Mucosa of rectum (tissue), 2 donors: ENCODE measurements at regions not wholly inside any gene's neighbourhood (a gene's known extent, or its start where the extent isn't known, plus 50 kb on each side); places are given as distances from the start of the nearest gene placed in this dataset.

ENCODE experiments used
- H3K27ac ChIP-seq, 2 donors: one replicate each; pipeline ENCODE4 v1.7.0; 2013; ENCODE audit warnings: inconsistent platforms in 2 of 2, low read depth in 2 of 2, low read length in 2 of 2
- H3K27me3 ChIP-seq, 2 donors: one replicate each; pipeline ENCODE4 v1.7.0; 2013; ENCODE audit warnings: low read length in 2 of 2; ENCODE audit not compliant: control insufficient read depth in 2 of 2, insufficient read depth in 2 of 2
- H3K36me3 ChIP-seq, 2 donors: one replicate each; pipeline ENCODE4 v1.7.0; 2013; ENCODE audit warnings: low read length in 2 of 2; ENCODE audit not compliant: control insufficient read depth in 2 of 2, insufficient read depth in 2 of 2
- H3K4me1 ChIP-seq, 2 donors: one replicate each; pipeline ENCODE4 v1.7.0; 2013; ENCODE audit warnings: low read length in 2 of 2, mild to moderate bottlenecking in 1 of 2; ENCODE audit not compliant: control insufficient read depth in 2 of 2, insufficient read depth in 2 of 2
- H3K4me3 ChIP-seq, 2 donors: one replicate each; pipeline ENCODE4 v1.7.0; 2013; ENCODE audit warnings: low read length in 2 of 2
- H3K9ac ChIP-seq, 2 donors: one replicate each; pipeline ENCODE4 v1.7.0; 2013; ENCODE audit warnings: low read length in 2 of 2, low read depth in 1 of 2, mild to moderate bottlenecking in 1 of 2
- H3K9me3 ChIP-seq, 2 donors: one replicate each; pipeline ENCODE4 v1.7.0; 2013; ENCODE audit warnings: low read length in 2 of 2; ENCODE audit not compliant: control insufficient read depth in 2 of 2
- donor health status: healthy.
- donor health status: Normal muscosa, but diverticular disease.

DNA sequence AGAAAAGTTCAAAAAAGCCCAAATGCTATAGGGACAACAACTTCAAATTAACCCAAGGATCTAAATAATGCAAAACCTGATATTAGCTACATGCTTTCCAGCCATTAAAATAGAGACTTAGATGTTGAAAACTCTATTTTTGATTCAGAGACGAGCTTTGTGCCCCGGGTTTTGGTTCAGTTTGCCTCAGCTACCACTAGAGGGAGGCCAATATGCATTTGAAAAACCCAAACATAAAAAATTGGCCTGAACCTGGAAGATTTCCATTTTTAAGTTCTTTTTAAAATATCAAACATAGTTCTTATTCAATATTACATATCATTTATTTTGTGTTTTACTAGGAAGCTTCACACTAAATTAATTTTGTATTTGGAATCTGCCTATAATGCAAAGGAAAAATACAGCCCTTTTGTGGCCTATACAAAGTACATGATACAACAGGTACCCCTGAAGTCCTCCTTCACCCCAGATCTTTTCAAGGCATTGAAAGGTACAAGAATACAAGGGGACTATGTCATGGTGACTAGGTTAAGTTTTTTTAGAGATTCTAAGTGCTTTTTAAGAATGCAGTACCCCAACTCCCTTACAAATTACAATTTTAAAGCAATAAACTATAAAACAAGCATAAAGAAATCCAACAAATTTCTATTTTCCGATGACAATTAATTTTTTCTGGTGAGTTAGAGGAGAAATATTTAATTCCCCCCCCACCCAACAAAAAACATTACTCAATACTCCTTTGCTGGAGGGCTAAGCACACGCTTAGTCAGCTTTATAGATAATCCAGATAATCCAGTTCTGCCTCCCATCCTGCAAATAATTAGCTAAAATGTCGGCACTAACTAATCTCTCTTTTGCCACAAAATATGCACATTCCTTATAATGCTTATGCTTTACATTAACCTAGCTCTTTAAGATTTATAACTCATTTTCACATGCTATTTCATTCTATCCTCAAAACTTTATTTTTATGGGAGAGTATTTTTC lies 97.7 kb upstream of the PTPN13 start:
- no peak overlapping the region for H3K27ac ChIP-seq
- H3K36me3 ChIP-seq = no peaks in the 10 kb centered on the region
- H3K9ac ChIP-seq = no peak overlapping the region
- H3K4me1 ChIP-seq = no peaks in the 10 kb centered on the region
- no peaks in the 10 kb centered on the region for H3K27me3 ChIP-seq
- no peaks in the 10 kb centered on the region for H3K9me3 ChIP-seq
- no peak overlapping the region for H3K4me3 ChIP-seq

DNA sequence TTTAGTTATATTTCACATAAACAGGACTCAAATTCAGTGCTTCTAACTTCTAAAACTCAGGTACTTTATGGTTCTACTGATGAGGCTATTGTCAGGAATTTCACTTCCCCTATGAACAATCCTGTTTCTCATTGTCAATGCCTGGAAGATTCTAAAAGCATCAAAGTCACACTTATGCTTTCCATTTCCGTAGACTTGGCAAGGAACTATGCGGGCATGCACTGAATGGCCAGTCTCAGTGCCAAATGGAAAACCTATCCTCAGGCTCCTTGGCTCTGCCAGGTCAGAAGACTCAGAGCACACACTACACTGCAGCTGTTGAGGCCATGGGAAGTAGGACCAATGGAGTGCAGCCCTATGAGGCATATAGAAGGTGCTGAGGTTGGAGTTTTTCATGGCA lies 97.0 kb upstream of the PTPN13 start:
- Histone ChIP-seq H3K27me3 (no peaks in the 10 kb centered on the region), H3K27ac (no peak overlapping the region), H3K4me1 (no peaks in the 10 kb centered on the region), H3K4me3 (no peak overlapping the region), H3K36me3 (no peaks in the 10 kb centered on the region), H3K9me3 (no peaks in the 10 kb centered on the region), H3K9ac (no peak overlapping the region)

DNA sequence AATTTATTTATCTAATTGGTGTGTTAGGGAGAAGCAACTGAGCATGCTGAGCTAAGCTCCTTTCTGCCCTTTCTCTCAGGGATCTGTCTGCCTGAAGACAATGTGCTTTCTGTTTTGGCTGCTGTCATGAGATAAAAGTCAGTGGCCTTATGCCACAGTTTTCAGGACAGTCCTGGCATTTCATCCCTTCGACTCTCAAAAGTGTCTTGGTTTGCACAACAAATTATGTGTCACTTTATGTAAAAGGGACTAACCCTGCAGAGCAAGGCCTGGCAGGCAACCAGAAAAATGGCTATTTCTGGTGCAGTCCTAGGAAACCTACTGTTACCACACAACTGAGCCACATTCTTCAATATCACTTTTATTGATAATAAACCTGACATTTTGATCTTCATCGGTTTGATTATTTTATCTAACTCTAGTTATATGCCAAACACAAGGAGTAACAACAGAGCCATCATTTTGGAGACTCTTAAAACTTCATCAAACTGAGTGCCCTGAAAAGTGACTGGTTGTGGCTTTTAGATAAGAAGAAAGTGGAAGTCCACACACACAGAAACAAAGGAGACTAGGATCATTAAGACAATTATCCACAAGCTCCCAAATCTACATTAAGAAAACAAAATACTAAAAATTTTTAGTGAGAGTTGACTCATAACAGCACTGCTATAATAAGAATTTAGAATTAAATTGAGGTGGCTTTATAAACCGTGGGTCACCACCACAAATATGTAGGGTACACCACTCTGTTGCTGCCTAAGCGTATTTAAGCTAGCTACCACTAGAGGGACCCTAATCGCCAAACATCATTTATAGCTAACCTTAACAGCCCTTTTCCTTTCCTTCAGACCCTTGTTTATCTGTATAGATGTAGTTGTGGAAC lies 95.9 kb upstream of the PTPN13 start:
- Histone ChIP-seq H3K27ac (no peak overlapping the region), H3K9ac (no peak overlapping the region), H3K36me3 (no peaks in the 10 kb centered on the region), H3K4me1 (no peaks in the 10 kb centered on the region), H3K4me3 (no peak overlapping the region), H3K27me3 (no peaks in the 10 kb centered on the region), H3K9me3 (no peaks in the 10 kb centered on the region)

- no peak overlapping the region for H3K27ac ChIP-seq
- no peaks in the 10 kb centered on the region for H3K27me3 ChIP-seq
- H3K9me3 ChIP-seq = no peaks in the 10 kb centered on the region
- no peaks in the 10 kb centered on the region for H3K36me3 ChIP-seq
- no peak overlapping the region for H3K4me3 ChIP-seq
- H3K9ac ChIP-seq = no peak overlapping the region
- H3K4me1 ChIP-seq = no peaks in the 10 kb centered on the region
Observed at GRCh38 chr4:86498863-86499166, 95.3 kb upstream of the PTPN13 start.

- Histone ChIP-seq H3K27ac (no peak overlapping the region), H3K27me3 (no peaks in the 10 kb centered on the region), H3K9me3 (no peaks in the 10 kb centered on the region), H3K36me3 (no peaks in the 10 kb centered on the region), H3K4me3 (no peak overlapping the region), H3K9ac (no peak overlapping the region), H3K4me1 (no peaks in the 10 kb centered on the region)
Observed at GRCh38 chr4:86500527-86500926, 93.6 kb upstream of the PTPN13 start.

- H3K9me3 ChIP-seq = no peaks in the 10 kb centered on the region
- no peaks in the 10 kb centered on the region for H3K36me3 ChIP-seq
- no peak overlapping the region for H3K27ac ChIP-seq
- no peak overlapping the region for H3K9ac ChIP-seq
- no peaks in the 10 kb centered on the region for H3K27me3 ChIP-seq
- no peaks in the 10 kb centered on the region for H3K4me1 ChIP-seq
- no peak overlapping the region for H3K4me3 ChIP-seq
Observed at GRCh38 chr4:86502081-86502480, 92.0 kb upstream of the PTPN13 start.

GRCh38 chr4:86506591-86506990 lies 87.5 kb upstream of the PTPN13 start:
- no peaks in the 10 kb centered on the region for H3K27me3 ChIP-seq
- no peak overlapping the region for H3K4me3 ChIP-seq
- no peak overlapping the region for H3K9ac ChIP-seq
- no peaks in the 10 kb centered on the region for H3K36me3 ChIP-seq
- H3K4me1 ChIP-seq = no peaks in the 10 kb centered on the region
- H3K27ac ChIP-seq = no peak overlapping the region
- no peaks in the 10 kb centered on the region for H3K9me3 ChIP-seq

DNA sequence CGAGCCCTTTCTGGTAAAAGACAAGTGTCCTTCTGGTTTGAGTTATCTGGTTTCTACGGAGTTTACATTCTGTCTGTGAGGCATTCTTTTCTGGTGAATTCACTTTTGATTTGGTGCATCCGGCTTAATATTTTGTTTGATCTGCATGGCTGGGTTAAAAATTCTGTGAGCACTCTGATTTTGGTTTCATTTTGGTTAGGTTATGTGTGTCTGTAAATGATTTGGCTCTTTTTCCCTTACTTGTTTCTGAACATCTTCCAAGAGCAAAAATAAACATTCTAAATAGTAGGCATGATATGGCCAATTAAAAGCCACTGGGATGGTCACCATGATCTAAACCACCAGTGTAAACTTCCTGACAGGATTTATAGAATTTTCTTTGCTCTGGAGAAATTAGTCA lies 85.7 kb upstream of the PTPN13 start:
- Histone ChIP-seq H3K9me3 (no peaks in the 10 kb centered on the region), H3K4me3 (peak overlapping the region in 1 of 2 donors; percentile 23), H3K9ac (no peak overlapping the region), H3K27me3 (no peaks in the 10 kb centered on the region), H3K36me3 (no peaks in the 10 kb centered on the region), H3K27ac (no peak overlapping the region), H3K4me1 (no peaks in the 10 kb centered on the region)

DNA sequence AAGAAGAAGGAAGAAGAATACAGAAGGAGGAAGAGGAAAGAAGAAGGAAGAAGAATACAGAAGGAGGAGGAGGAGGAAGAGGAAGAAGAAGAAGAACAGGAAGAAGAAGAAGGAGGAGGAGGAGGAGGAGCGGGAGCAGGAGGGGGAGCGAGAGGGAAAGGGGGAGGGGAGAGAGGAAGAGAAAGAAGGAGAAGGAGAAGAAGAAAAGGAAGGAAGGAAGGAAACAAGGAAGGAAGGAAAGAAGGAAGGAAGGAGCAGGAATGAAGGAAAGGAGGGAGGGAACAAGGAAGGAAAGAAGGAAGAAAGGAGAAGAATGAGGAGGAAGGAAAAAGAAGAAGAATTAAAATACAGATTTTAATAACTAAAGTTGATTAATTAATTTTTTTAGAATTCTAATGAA lies 82.5 kb upstream of the PTPN13 start:
- no peaks in the 10 kb centered on the region for H3K27me3 ChIP-seq
- H3K27ac ChIP-seq = no peak overlapping the region
- H3K36me3 ChIP-seq = no peaks in the 10 kb centered on the region
- H3K9ac ChIP-seq = no peak overlapping the region
- no peaks in the 10 kb centered on the region for H3K4me1 ChIP-seq
- no peaks in the 10 kb centered on the region for H3K9me3 ChIP-seq
- no peak overlapping the region for H3K4me3 ChIP-seq

DNA sequence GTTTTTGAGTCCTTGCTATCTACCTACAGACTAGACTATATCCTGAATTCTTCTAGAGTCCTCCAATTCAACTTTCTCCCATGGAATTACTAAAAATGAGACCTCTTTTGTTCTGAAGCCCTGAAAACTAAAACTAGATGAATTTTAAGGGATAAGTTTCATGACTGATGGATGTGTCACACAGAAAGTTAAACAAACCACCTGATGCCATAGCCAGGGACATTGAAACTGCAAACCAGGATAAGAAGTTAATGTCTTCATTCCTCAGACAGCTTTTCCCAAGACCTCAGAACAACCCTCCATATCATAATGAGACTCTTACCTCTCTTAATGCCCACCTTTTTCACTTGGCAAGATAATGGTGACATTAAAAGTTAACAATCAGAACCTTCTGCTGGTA lies 81.5 kb upstream of the PTPN13 start:
- Histone ChIP-seq H3K9me3 (no peaks in the 10 kb centered on the region), H3K4me1 (no peaks in the 10 kb centered on the region), H3K27ac (no peak overlapping the region), H3K9ac (no peak overlapping the region), H3K4me3 (no peak overlapping the region), H3K27me3 (no peaks in the 10 kb centered on the region), H3K36me3 (no peaks in the 10 kb centered on the region)
